HG03196 (cell line): ENCODE measurements at regions not wholly inside any gene's neighbourhood (a gene's known extent, or its start where the extent isn't known, plus 50 kb on each side); places are given as distances from the start of the nearest gene placed in this dataset.

ENCODE experiments used
- ATAC-seq: cut with Tn5 transposase; IDR thresholded peaks from one replicate; pipeline ENCODE4 v1.9.1; 2021; ENCODE audit not compliant: unreplicated experiment

DNA sequence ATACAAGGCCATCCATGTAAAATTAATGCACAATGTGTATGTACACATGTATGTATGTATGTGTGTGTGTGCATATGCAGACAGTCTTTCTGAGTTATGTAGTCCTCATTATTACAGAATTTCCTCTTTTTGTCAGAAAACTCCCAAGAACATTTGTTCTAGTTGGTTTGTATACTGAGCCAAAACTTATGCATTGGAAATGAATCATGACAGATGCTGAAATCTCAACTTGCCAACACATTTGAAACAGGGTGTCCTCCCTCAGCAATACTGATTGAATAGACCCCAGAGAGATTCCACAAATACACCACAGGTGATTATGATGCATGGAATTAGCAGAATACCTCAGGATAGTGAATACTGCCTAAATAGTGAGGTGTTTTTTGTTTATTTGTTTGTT is 472.9 kb upstream of the PCDH15 start:
- ATAC-seq: no peak

DNA sequence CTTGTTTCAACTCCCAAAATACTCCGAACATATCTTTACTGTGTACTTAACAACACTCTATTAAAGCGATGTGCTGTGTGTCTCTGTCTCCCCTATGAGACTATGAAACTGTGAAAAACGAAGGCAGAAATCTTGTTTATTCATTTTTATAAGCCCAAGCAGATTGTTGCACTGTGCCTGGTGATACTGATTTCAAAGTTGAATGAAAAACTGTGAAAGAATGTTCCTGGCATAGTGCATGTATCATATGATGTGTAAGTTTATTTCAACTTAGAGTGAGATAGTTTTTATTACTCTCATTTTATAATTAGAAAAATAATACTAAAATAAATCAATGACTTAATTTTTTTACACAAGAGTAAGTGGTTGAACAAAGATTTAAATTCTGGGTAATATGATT is 471.9 kb upstream of the PCDH15 start:
- ATAC-seq: no peak

- no peak for ATAC-seq
Measured at GRCh38 chr10:55266797-55267196, 465.8 kb upstream of the PCDH15 start.

DNA sequence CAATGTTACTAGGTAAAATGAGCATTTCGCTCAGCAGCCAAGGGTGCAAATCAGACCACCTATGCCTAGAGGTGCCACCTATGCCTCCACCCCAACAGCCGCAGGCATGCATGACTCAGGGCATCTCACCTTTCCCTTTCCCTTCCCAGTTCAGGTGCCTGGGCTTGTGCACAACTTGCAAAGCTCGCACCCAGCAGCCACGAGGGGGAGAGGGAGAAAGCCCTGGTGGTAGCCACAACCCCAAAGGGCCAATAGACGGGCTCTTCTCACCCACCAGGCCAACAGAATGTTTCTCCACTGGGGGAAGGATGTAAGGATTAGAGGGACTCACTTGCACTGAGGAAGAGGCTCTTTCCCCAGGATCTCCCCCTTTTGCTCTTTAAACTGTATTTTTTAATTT is 462.3 kb upstream of the PCDH15 start:
- ATAC-seq: no peak

- no peak for ATAC-seq
Measured at GRCh38 chr10:55242544-55242943, 441.5 kb upstream of the PCDH15 start.

- ATAC-seq: no peak
Measured at GRCh38 chr10:55237462-55237861, 436.4 kb upstream of the PCDH15 start.

DNA sequence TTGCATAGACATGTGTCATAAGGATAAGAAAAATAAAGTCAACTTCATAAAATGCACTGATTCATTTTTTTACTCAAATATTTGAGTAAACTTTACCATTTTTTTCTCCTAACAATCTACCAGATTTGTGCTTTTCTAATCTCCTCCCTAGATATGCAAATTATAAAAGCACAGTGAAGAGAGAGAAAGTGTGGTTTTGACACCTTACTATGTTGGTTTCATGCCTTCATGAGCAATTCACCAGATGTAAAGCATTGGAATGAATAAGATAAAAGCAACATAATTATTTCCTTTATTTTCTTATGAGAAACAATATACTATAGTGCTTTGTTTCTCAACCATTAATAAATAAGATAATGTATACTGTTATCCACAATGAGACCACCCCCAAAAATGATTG is 432.5 kb upstream of the PCDH15 start:
- ATAC-seq: peak; percentile 99

DNA sequence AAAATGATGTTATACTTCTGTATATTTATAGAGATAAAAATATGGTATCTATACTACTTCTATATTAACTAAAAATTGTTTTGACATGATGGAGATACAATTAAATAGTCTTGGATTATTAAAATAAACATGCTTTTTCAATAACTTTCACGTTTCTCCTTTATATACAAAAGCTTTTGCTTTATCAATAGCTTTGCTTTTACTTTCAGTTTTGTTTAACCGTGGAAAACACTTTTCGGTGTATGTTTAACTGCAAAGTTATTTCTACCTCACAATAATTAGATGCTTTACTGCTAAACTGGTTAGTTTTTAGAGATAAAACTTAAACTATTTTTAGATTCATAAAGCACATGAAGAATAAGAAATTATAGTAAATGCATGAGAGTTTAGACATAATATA is 432.1 kb upstream of the PCDH15 start:
- no peak for ATAC-seq

- no peak for ATAC-seq
Measured at GRCh38 chr10:55232553-55232952, 431.5 kb upstream of the PCDH15 start.

- ATAC-seq: no peak
Measured at GRCh38 chr10:55227967-55228366, 426.9 kb upstream of the PCDH15 start.

- no peak for ATAC-seq
Measured at GRCh38 chr10:55224007-55224781, 423.2 kb upstream of the PCDH15 start.

GRCh38 chr10:55223352-55223751 is 422.3 kb upstream of the PCDH15 start:
- ATAC-seq: no peak

DNA sequence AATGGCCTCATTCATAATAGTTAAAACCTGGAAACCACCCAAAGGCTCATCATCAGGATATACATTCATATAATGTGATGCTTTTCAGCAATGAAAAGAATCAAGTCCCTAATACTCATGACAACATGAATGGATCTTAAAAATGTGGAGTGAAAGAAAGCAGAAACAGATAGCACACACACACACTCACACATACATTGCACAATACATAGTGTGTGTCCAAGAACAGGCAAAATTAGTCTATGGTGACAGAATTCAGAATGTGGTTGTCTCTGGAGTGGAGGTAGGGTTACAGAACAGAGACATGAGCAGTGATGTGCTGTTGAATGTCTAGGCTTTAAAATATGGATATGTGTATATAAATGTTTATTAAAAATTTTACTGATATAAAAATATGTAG is 419.9 kb upstream of the PCDH15 start:
- ATAC-seq: no peak

DNA sequence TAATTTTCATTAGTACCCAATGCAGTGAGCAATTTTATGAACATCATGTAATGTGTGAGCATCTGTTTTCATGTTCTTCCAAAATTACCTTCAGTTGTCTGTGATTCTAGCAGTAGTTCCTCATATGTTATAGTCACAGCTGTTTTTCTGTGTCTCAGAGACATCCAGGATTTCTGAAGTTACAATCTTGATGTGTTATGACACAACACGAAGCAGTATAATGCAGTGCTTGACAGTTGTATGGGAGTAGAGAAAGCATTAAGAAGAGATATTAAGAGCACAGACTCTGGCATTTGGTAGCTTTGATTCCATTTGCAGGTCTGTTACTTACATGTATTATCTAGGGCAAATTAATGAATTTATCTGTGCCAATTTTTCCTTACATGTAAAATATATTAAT is 414.7 kb upstream of the PCDH15 start:
- no peak for ATAC-seq

DNA sequence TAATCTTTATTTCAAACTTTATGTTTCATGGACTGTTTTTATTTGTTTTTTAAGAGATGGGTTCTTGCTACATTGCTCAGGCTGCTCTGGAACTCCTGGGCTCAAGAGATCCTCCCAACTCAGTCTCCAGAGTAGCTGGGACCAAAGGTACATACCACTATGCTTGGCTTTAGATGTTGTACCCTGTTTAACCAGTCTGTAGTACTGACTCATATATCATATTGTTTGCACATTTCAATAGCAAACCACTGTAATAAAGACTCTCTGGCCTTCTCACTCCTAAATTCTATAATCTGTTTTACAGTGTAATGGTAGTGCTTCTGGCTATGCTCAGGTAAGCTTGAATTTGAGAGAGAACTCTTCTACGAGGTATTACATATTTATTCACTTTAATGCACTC is 413.6 kb upstream of the PCDH15 start:
- ATAC-seq: no peak

GRCh38 chr10:55212051-55212450 is 411.0 kb upstream of the PCDH15 start:
- ATAC-seq: no peak

GRCh38 chr10:55203874-55204273 is 402.8 kb upstream of the PCDH15 start:
- no peak for ATAC-seq

DNA sequence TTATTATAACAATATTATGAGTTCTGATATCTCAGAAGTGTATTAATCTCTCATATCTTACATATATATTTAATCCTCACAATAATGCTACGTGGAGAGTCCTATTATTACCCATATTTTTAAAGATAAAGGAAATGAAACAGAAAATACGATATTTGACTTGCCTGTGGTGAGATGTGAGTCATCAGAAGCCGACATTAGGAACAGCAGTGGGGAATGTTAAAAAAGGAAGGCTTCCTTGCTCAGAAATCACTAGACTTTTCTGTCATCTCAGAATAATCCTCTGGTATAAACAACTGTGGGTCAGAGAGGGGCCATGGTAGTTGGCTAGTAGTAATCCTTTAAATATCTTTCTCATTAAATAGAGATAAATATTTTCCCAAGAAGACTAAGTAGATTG is 402.3 kb upstream of the PCDH15 start:
- peak; percentile 58 for ATAC-seq

GRCh38 chr10:55200020-55200419 is 399.0 kb upstream of the PCDH15 start:
- no peak for ATAC-seq

- no peak for ATAC-seq
Measured at GRCh38 chr10:55191236-55191860, 390.3 kb upstream of the PCDH15 start.

- ATAC-seq: no peak
Measured at GRCh38 chr10:55183993-55184392, 383.0 kb upstream of the PCDH15 start.

DNA sequence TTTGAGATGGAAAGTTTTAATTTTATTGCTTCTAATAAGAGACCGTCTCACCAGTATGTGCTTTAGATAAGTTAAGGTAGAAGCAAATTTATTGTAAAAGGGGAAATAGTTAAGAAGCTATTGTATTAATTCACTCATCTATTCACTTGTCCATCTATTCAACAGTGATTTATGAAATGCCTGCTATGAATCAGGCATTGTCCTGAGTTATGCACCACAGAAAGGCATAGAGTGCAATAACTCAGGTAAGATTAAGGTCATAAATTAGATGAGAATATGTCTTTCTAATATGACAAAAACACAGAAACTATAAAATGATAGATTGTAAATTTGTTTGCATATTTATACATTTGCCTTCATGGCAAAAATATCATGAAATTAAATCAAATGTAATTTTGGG is 379.3 kb upstream of the PCDH15 start:
- ATAC-seq: no peak

- ATAC-seq: no peak
Measured at GRCh38 chr10:55174419-55174818, 373.4 kb upstream of the PCDH15 start.
